HCT116 (cell line): ENCODE measurements at regions not wholly inside any gene's neighbourhood (a gene's known extent, or its start where the extent isn't known, plus 50 kb on each side); places are given as distances from the start of the nearest gene placed in this dataset.

Experiments
- ATAC-seq: fragments of 200-7000 bp; cut with Tn5 transposase; 2 replicates; pipeline ENCODE4 v1.9.1; 2020; ENCODE audit warnings: mild to moderate bottlenecking, moderate library complexity
- BruUV-seq: library from RNA; stranded (reverse); fragments of 400-500 nt; replicated peaks from 2 replicates; lab custom pipeline; 2021; lab: Mats Ljungman, UMichigan
- CTCF ChIA-PET: fragments of 300-600 bp; sonication (Branson Sonifier 250); formaldehyde crosslinking; loops from one replicate; lab custom pipeline; 2021; ENCODE audit warnings: antibody characterized with exemption; lab: Charles Lee
- POLR2A ChIA-PET: fragments of 300-600, 350-600 bp; sonication (Branson Sonifier 250); formaldehyde crosslinking; loops from one replicate; lab custom pipeline; 2021; ENCODE audit warnings: antibody characterized with exemption; lab: Charles Lee
- RAD21 ChIA-PET, 2 experiments: fragments of 300-600 bp; sonication (Branson Sonifier 250); formaldehyde crosslinking; loops; one replicate each; lab custom pipeline; 2023; ENCODE audit warnings: low total read pairs in 2 of 2; ENCODE audit not compliant: uncharacterized antibody in 2 of 2, unreplicated experiment in 2 of 2, low non-redundant PET in 1 of 2; lab: Charles Lee
- DNase-seq: peaks from one replicate; pipeline ENCODE4 v3.0.0-alpha.2; 2010; ENCODE audit warnings: low read depth, low spot score
- H2AFZ ChIP-seq: fragments of 200-600 bp; shearing (Covaris generic), sonication (generic); 2 replicates; pipeline ENCODE4 v1.6.1; 2017; ENCODE audit warnings: low read depth, mixed run types, mixed read lengths, antibody characterized with exemption, low read length; ENCODE audit not compliant: poor library complexity, severe bottlenecking
- H3K27ac ChIP-seq: 2 replicates; pipeline ENCODE4 v1.5.1; 2012; ENCODE audit warnings: low read depth, low read length
- H3K27me3 ChIP-seq: fragments of 200-600 bp; sonication (generic); 2 replicates; pipeline ENCODE4 v1.6.1; 2016; ENCODE audit warnings: mixed run types, low read length, mixed read lengths; ENCODE audit not compliant: insufficient read depth
- H3K36me3 ChIP-seq, 2 experiments: fragments of 200-500 bp in 1 of 2; fragments of 200-600 bp in 1 of 2; sonication (Bioruptor generic) in 1 of 2; sonication (generic) in 1 of 2; 2 replicates each; pipeline versions ENCODE4 v1.5.1 to v1.6.1; 2014 to 2016; ENCODE audit warnings: low read length in 2 of 2, inconsistent platforms in 1 of 2, mixed read lengths in 1 of 2, mixed run types in 1 of 2; ENCODE audit not compliant: insufficient read depth in 2 of 2, control insufficient read depth in 1 of 2
- H3K4me1 ChIP-seq, 2 experiments: fragments of 200-600 bp in 1 of 2; sonication (generic) in 1 of 2; 2 replicates each; pipeline versions ENCODE4 v1.5.1 to v1.6.1; 2012 to 2017; ENCODE audit warnings: low read length in 2 of 2, inconsistent platforms in 1 of 2, mild to moderate bottlenecking in 1 of 2, mixed read lengths in 1 of 2, mixed run types in 1 of 2, moderate library complexity in 1 of 2; ENCODE audit not compliant: insufficient read depth in 2 of 2, control insufficient read depth in 1 of 2
- H3K4me2 ChIP-seq: fragments of 200-600 bp; sonication (generic); 2 replicates; pipeline ENCODE4 v1.6.1; 2017; ENCODE audit warnings: mixed run types, low read length, mixed read lengths
- H3K4me3 ChIP-seq, 2 experiments: fragments of 200-600 bp in 1 of 2; sonication (generic) in 1 of 2; replicated peaks in 1 of 2; 2 replicates each; pipeline ENCODE4 v1.5.1; 2011 to 2016; ENCODE audit warnings: low read length in 2 of 2, control low read depth in 1 of 2, low read depth in 1 of 2, mild to moderate bottlenecking in 1 of 2, mixed read lengths in 1 of 2, mixed run types in 1 of 2
- H3K79me2 ChIP-seq: fragments of 200-600 bp; sonication (generic); 2 replicates; pipeline ENCODE4 v1.6.1; 2017; ENCODE audit warnings: mild to moderate bottlenecking, mixed run types, low read length, moderate library complexity, mixed read lengths; ENCODE audit not compliant: insufficient read depth
- H3K9ac ChIP-seq: fragments of 200-600 bp; sonication (generic); 2 replicates; pipeline ENCODE4 v1.6.1; 2016; ENCODE audit warnings: low read length, mixed read lengths
- H3K9me2 ChIP-seq: fragments of 200-600 bp; sonication (generic), shearing (Covaris generic); 2 replicates; pipeline ENCODE4 v1.6.1; 2017; ENCODE audit warnings: mixed run types, mild to moderate bottlenecking, moderate library complexity; ENCODE audit not compliant: insufficient read depth
- H3K9me3 ChIP-seq, 2 experiments: fragments of 200-500 bp in 1 of 2; fragments of 200-600 bp in 1 of 2; sonication (Bioruptor generic) in 1 of 2; sonication (generic) in 1 of 2; 2 replicates each; pipeline ENCODE4 v1.6.1; 2014 to 2017; ENCODE audit warnings: low read length in 2 of 2, mixed read lengths in 2 of 2, inconsistent platforms in 1 of 2, low read depth in 1 of 2, mild to moderate bottlenecking in 1 of 2, mixed run types in 1 of 2, moderate library complexity in 1 of 2; ENCODE audit not compliant: control insufficient read depth in 1 of 2, insufficient read depth in 1 of 2
- H4K20me1 ChIP-seq: fragments of 200-600 bp; sonication (generic), shearing (Covaris generic); 2 replicates; pipeline ENCODE4 v1.6.1; 2017; ENCODE audit warnings: mixed run types, mild to moderate bottlenecking, moderate library complexity; ENCODE audit not compliant: insufficient read depth
- EZH2 ChIP-seq: fragments of 200-600 bp; sonication (generic); IDR thresholded peaks from 2 replicates; pipeline ENCODE4 v1.6.1; 2017; ENCODE audit warnings: antibody characterized with exemption, mixed run types
- EZH2phosphoT487 ChIP-seq: fragments of 200-600 bp; IDR thresholded peaks from 2 replicates; pipeline ENCODE4 v1.6.1; 2018; ENCODE audit warnings: antibody characterized with exemption, borderline replicate concordance
- FOSL1 ChIP-seq: IDR thresholded peaks from 2 replicates; pipeline ENCODE4 v1.6.1; 2012; ENCODE audit warnings: low read depth
- POLR2A ChIP-seq: IDR thresholded peaks from 2 replicates; pipeline ENCODE4 v1.7.0; 2011; ENCODE audit warnings: borderline replicate concordance; ENCODE audit not compliant: insufficient read depth, insufficient read length; ENCODE audit errors: extremely low read depth
- SIN3A ChIP-seq: IDR thresholded peaks from 2 replicates; pipeline ENCODE4 v1.6.1; 2012; ENCODE audit warnings: low read depth
- TCF7L2 ChIP-seq: IDR thresholded peaks from 2 replicates; pipeline ENCODE4 v1.7.0; 2011; ENCODE audit warnings: borderline replicate concordance, inconsistent platforms; ENCODE audit not compliant: insufficient read depth, insufficient read length; ENCODE audit errors: extremely low read depth
- YY1 ChIP-seq: IDR thresholded peaks from 2 replicates; pipeline ENCODE4 v1.6.1; 2011; ENCODE audit warnings: low read length, low read depth, moderate library complexity, mild to moderate bottlenecking; ENCODE audit not compliant: insufficient replicate concordance; ENCODE audit errors: extremely low read depth
- ZFX ChIP-seq: fragments of 450-650 bp; IDR thresholded peaks from 2 replicates; pipeline ENCODE4 v1.6.1; 2017
- intact Hi-C: fragments of 100-400 bp; cut with micrococcal nuclease; formaldehyde crosslinking; loops from 2 replicates; pipeline ENCODE4 v1.10.0; 2022
- TF ChIP-seq, protein P1 (sequence below), 3 experiments: fragments of 200-600 bp in 1 of 3; sonication (generic) in 1 of 3; IDR thresholded peaks in 2 of 3; conservative IDR thresholded peaks in 1 of 3; 2 replicates each; pipeline ENCODE4 v1.5.1; 2012 to 2017; ENCODE audit warnings: low read depth in 2 of 3, low read length in 2 of 3, antibody characterized with exemption in 1 of 3, borderline replicate concordance in 1 of 3, control low read depth in 1 of 3, mild to moderate bottlenecking in 1 of 3, mixed read lengths in 1 of 3, mixed run types in 1 of 3, moderate library complexity in 1 of 3; ENCODE audit not compliant: insufficient read depth in 1 of 3
- TF ChIP-seq, protein P2 (sequence below): IDR thresholded peaks from 2 replicates; pipeline ENCODE4 v1.6.1; 2012
- TF ChIP-seq, protein P3 (sequence below): IDR thresholded peaks from 2 replicates; pipeline ENCODE4 v1.6.1; 2012
- TF ChIP-seq, protein P4 (sequence below): IDR thresholded peaks from 2 replicates; pipeline ENCODE4 v1.6.1; 2011; ENCODE audit warnings: mild to moderate bottlenecking, low read length, moderate library complexity; ENCODE audit not compliant: insufficient replicate concordance; ENCODE audit errors: extremely low read depth

DNA sequence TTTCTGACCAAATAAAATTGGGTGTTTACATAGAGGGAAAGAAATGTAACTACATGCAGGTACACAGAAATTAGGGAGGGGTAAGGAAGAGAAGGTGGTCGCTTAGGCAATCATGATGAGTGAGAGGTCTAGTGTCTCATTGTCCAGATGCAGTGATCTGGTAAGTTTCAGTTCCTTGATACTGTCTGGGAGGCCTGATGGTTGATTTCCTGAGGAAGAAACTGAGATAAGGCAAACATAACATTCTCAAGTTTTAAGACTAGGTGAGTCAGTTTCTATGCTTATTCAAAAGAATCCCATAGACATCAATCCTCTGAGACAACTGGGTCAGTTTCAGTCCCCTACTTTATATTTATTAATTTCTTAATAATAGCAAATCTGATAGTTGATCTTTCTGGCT lies 843.3 kb upstream of the CDH10 start (continued):
- TF ChIP-seq, protein P1, sequence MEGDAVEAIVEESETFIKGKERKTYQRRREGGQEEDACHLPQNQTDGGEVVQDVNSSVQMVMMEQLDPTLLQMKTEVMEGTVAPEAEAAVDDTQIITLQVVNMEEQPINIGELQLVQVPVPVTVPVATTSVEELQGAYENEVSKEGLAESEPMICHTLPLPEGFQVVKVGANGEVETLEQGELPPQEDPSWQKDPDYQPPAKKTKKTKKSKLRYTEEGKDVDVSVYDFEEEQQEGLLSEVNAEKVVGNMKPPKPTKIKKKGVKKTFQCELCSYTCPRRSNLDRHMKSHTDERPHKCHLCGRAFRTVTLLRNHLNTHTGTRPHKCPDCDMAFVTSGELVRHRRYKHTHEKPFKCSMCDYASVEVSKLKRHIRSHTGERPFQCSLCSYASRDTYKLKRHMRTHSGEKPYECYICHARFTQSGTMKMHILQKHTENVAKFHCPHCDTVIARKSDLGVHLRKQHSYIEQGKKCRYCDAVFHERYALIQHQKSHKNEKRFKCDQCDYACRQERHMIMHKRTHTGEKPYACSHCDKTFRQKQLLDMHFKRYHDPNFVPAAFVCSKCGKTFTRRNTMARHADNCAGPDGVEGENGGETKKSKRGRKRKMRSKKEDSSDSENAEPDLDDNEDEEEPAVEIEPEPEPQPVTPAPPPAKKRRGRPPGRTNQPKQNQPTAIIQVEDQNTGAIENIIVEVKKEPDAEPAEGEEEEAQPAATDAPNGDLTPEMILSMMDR (IDR thresholded peaks at IDR 0.05 in 2 of 3, conservative IDR thresholded peaks at IDR 0.05 in 1 of 3; ENCODE audit: borderline replicate concordance in 1 of 3, insufficient read depth in 1 of 3, low read depth in 2 of 3, low read length in 2 of 3): no peak
- TF ChIP-seq, protein P2, sequence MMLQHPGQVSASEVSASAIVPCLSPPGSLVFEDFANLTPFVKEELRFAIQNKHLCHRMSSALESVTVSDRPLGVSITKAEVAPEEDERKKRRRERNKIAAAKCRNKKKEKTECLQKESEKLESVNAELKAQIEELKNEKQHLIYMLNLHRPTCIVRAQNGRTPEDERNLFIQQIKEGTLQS: no peak
- TF ChIP-seq YY1: no peak
- TF ChIP-seq EZH2phosphoT487: no peak
- TF ChIP-seq, all 23 proteins: peak for 0

DNA sequence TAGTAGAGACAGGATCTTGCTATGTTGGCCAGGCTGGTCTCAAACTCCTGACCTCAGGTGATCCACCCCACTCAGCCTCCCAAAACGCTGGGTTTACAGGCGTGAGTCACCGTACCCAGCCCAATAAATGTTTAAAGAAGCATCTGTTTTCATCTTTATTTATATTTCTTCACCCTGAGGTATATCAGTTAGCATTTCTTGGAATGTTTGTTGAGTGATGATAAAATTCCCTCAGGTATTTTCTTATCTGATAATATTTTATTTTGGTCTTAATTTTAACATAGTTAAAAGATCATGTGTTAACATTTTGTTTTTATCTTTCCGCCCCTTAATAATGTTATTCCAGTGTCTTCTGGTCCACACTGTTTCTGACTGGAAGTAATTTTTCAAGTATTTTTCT lies 839.6 kb upstream of the CDH10 start:
- no peak overlapping the region for H3K4me3 ChIP-seq
- peaks cover 4 to 15% of the 10 kb centered on the region in 2 experiments; a peak in 2 of 4 replicates for H3K9me3 ChIP-seq
- H3K9me2 ChIP-seq: no peaks in the 10 kb centered on the region
- H3K4me2 ChIP-seq: no peak overlapping the region
- no peak for ATAC-seq
- RAD21 ChIA-PET: no interaction called here
- no peaks in the 10 kb centered on the region for H3K36me3 ChIP-seq
- POLR2A ChIA-PET: no interaction called here
- no TSS peak for BruUV-seq
- H3K4me1 ChIP-seq: no peaks in the 10 kb centered on the region
- intact Hi-C loops: no loop called here
- H3K9ac ChIP-seq: no peak overlapping the region
- H4K20me1 ChIP-seq: no peaks in the 10 kb centered on the region
- TF ChIP-seq, protein P1 (IDR thresholded peaks at IDR 0.05 in 2 of 3, conservative IDR thresholded peaks at IDR 0.05 in 1 of 3; ENCODE audit: borderline replicate concordance in 1 of 3, insufficient read depth in 1 of 3, low read depth in 2 of 3, low read length in 2 of 3): no peak
- TF ChIP-seq, protein P2: no peak
- TF ChIP-seq SIN3A (no peak), POLR2A (no peak), TCF7L2 (no peak), ZFX (no peak), EZH2 (no peak), YY1 (no peak), FOSL1 (no peak)
- TF ChIP-seq, protein P3, sequence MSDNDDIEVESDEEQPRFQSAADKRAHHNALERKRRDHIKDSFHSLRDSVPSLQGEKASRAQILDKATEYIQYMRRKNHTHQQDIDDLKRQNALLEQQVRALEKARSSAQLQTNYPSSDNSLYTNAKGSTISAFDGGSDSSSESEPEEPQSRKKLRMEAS: no peak
- TF ChIP-seq, protein P4, sequence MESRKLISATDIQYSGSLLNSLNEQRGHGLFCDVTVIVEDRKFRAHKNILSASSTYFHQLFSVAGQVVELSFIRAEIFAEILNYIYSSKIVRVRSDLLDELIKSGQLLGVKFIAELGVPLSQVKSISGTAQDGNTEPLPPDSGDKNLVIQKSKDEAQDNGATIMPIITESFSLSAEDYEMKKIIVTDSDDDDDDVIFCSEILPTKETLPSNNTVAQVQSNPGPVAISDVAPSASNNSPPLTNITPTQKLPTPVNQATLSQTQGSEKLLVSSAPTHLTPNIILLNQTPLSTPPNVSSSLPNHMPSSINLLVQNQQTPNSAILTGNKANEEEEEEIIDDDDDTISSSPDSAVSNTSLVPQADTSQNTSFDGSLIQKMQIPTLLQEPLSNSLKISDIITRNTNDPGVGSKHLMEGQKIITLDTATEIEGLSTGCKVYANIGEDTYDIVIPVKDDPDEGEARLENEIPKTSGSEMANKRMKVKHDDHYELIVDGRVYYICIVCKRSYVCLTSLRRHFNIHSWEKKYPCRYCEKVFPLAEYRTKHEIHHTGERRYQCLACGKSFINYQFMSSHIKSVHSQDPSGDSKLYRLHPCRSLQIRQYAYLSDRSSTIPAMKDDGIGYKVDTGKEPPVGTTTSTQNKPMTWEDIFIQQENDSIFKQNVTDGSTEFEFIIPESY: no peak
- TF ChIP-seq, all 23 proteins: peak for 0
- Histone ChIP-seq H2AFZ (no peak overlapping the region), H3K27ac (no peak overlapping the region), H3K27me3 (no peaks in the 10 kb centered on the region), H3K79me2 (no peaks in the 10 kb centered on the region)
- no peak for DNase-seq
- CTCF ChIA-PET: no interaction called here
